Activated CD4-positive, alpha-beta T cell treated with anti-CD3 and anti-CD28 coated beads for 4 hours (primary cell): ENCODE measurements at regions not wholly inside any gene's neighbourhood (a gene's known extent, or its start where the extent isn't known, plus 50 kb on each side); places are given as distances from the start of the nearest gene placed in this dataset.
"Not testable (repeated sequence)": the region's sequence is repeated elsewhere in the genome, so short reads cannot be mapped to it uniquely, and the experiment has no call there.

ENCODE experiments used
- DNase-seq, 2 donors: peaks; one replicate each; pipeline ENCODE4 v3.0.0-alpha.2; 2020

- peak; percentile 84 to 88 for DNase-seq
Observed at GRCh38 chr1:121519042-121519755, 334.4 kb downstream of the SRGAP2C start.

GRCh38 chr1:121519756-121520286, 335.0 kb downstream of the SRGAP2C start:
- DNase-seq, result not testable (repeated sequence)

GRCh38 chr1:121522061-121522759, 337.4 kb downstream of the SRGAP2C start:
- DNase-seq, result no peak

- DNase-seq, result not testable (repeated sequence)
Observed at GRCh38 chr1:121523112-121523511, 338.3 kb downstream of the SRGAP2C start.

- DNase-seq, result no peak
Observed at GRCh38 chr1:121525355-121525754, 340.6 kb downstream of the SRGAP2C start.

- DNase-seq, result not testable (repeated sequence)
Observed at GRCh38 chr1:121528958-121529357, 344.2 kb downstream of the SRGAP2C start.

- DNase-seq, result not testable (repeated sequence)
Observed at GRCh38 chr1:121530026-121530425, 345.3 kb downstream of the SRGAP2C start.

- not testable (repeated sequence) for DNase-seq
Observed at GRCh38 chr1:121531747-121532146, 347.0 kb downstream of the SRGAP2C start.

- DNase-seq, result not testable (repeated sequence)
Observed at GRCh38 chr1:121538148-121538547, 353.4 kb downstream of the SRGAP2C start.

- DNase-seq, result no peak
Observed at GRCh38 chr1:121538943-121539575, 354.3 kb downstream of the SRGAP2C start.

- DNase-seq, result not testable (repeated sequence)
Observed at GRCh38 chr1:121543988-121544387, 359.2 kb downstream of the SRGAP2C start.

GRCh38 chr1:121544500-121544899, 359.7 kb downstream of the SRGAP2C start:
- no peak for DNase-seq

GRCh38 chr1:121545899-121546298, 361.1 kb downstream of the SRGAP2C start:
- not testable (repeated sequence) for DNase-seq

GRCh38 chr1:121546830-121547591, 362.2 kb downstream of the SRGAP2C start:
- DNase-seq, result no peak

- not testable (repeated sequence) for DNase-seq
Observed at GRCh38 chr1:121547726-121548125, 363.0 kb downstream of the SRGAP2C start.

- not testable (repeated sequence) for DNase-seq
Observed at GRCh38 chr1:121550817-121551216, 366.0 kb downstream of the SRGAP2C start.

GRCh38 chr1:121551491-121551890, 366.7 kb downstream of the SRGAP2C start:
- DNase-seq, result not testable (repeated sequence)

GRCh38 chr1:121556560-121556959, 371.8 kb downstream of the SRGAP2C start:
- DNase-seq, result not testable (repeated sequence)

- DNase-seq, result not testable (repeated sequence)
Observed at GRCh38 chr1:121558034-121558433, 373.3 kb downstream of the SRGAP2C start.

GRCh38 chr1:121558514-121558913, 373.7 kb downstream of the SRGAP2C start:
- DNase-seq, result no peak

GRCh38 chr1:121566346-121566745, 381.6 kb downstream of the SRGAP2C start:
- no peak for DNase-seq

- DNase-seq, result no peak
Observed at GRCh38 chr1:121569428-121569827, 384.7 kb downstream of the SRGAP2C start.
